ENCODE measurements at regions not wholly inside any gene's neighbourhood (a gene's known extent, or its start where the extent isn't known, plus 50 kb on each side); places are given as distances from the start of the nearest gene placed in this dataset.

GRCh38 chr1:221309723-221310122 is 430.5 kb downstream of the HLX start:
- DNase-seq: peak; percentile 44

GRCh38 chr1:221310180-221310579 is 430.9 kb downstream of the HLX start:
- peak; percentile 44 for DNase-seq

GRCh38 chr1:221315330-221315729 is 426.6 kb downstream of the DUSP10 start:
- DNase-seq: no peak

GRCh38 chr1:221316491-221317056 is 425.3 kb downstream of the DUSP10 start:
- no peak for DNase-seq

DNA sequence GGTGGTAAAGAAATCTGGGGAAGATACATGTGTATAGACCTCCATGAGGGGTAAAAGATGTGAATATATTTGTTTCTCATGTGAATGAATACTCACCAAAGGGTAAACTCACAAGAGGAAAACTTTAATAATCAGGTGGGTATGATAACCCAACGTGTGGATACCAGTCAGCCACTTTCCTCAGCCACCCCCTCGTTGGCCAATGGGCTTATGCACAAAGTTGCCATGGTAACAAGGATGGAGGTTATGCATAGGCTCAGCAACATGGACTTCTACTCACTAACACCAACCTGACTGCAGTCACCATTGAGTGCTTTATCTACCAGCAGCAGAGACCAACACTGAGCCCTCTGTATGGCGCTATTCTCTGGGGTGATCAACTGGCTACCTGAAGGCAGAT is 424.4 kb downstream of the DUSP10 start:
- no peak for DNase-seq

GRCh38 chr1:221327954-221328353 is 413.9 kb downstream of the DUSP10 start:
- peak; percentile 35 for DNase-seq

DNA sequence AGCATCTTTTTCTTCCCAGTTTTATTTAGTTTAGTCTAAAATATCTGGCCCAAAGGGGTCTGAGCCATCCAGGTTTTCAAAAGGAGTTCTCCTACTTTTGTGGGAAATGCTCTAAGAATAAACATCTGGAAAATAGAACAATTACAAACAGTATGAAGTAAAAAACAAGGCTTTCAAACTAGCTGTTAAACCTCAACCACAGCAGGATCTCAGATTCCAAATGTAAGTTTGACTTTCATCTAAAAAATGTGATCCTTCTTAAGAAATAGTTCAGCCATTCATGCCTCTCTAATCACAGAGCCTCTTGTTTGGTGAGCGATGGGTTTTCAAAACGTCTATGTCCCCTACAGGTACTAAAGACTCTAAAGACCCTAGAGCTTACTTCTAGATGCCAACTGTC is 413.5 kb downstream of the DUSP10 start:
- no peak for DNase-seq

DNA sequence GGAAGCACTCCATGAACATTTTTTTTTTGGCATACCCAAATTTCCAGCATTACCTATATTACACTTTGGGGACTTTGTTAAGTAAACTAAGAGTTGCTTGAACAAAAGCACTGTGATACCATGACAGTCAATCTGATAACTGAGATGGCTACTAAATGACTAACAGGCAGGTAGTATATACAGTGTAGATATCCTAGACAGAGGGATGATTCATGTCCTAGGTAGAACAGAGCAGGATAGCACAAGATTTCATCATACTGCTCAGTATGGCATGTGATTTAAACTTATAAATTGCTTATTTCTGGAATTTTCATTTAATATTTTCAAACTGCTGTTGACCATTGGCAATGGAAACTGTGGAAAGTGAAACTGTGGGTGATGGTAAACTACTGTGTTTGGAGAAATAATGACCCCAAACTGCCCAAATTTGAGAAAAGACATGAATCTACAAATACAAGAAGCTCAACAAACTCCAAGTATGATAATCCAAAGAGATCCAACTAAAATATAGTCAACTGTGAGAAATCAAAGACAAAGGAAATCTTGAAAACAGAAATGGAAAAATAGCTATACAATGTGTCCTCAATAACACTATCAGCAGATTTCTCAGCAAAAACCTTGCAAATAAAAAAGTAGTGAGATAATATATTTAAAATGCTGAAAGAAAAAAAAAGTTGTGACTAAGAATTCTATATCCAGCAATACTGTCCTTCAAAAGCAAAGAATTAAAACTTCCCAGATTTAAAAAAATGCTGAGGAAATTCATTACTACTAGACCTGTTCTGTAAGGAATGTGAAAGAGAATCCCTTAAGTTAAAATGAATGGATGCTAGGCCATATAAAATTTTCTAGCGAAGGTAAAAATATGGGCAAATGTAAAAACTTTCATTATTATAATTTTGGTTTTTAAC is 410.4 kb downstream of the DUSP10 start:
- no peak for DNase-seq

DNA sequence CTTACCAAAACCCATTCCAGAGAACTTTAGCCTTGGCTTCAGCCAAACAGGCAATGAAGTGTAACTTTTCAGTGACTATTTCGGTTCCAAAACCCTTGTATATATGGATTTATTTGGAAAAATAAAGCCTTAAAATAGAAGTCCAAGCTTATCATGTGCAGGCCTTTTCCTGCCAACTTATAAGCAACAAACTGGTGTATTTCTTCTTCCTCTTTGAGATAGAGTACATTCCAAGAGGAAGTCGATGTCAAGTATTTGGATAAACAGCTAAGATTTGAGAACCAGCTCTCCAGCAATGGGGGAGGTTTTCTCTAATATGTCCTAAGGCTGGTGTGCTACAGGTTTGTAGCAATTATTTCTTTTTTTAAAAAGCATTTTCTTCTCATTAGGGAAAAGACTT is 407.8 kb downstream of the DUSP10 start:
- DNase-seq: no peak

DNA sequence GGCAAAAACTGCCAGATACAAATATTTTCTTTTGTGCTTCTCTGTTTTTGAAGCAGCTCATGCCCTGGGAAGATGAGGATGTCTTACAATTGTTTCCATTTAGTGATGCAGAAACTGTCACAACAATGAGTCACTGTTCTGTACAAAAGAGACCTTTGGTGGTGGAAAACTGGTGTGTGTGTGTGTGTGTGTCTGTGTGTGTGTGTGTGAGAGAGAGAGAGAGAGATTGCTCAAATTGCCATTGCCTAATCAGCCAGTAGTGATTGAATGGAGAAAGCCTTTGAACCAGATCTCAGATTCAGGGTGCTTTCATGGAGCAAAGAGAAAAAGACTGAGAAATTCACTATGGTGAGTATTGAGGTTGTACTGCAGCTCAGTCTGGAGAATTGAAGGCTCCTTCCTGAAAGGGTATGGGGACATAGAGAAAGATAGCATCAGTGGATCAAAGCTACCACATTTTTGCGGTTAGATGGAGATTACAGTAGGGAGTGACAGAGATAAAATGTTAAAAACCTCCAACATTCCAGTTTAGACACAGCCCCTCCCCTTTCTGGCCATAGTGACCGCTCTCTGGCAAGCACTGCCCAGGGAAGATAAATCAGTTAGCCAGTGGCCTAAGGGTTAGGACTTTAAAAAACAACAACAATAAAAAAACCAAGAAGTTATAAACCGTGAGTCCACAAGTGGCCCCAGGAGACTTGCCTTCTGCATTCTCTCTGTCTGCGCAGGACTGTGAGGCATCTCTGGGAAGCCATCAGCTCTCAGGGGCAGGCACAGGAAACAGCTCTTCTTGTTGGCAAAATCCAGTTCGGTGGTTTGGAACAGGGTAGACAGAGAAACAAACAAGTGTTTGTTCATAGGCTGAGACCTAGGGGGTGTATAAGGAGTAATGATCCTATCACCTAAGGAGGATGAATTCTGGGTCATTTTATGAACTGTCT is 406.5 kb downstream of the DUSP10 start:
- DNase-seq: no peak

DNA sequence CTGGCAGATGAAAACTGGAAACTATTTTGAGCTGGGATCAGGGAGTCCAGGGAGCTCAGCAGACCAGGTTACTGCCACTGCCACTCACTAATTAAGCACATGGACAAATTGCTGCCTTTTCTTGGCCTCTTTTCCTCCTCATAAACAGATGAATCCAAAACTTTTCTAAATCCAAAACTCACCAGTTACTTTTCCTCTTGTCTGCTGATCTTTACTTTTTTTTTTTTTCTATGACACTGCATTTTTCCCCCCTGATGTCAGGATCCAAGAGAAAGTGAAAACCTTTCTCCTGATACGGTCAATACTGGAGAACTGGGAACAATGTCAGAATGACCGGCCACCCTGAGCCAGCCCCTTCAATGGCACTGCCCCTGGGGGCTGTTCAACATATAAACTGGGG is 405.8 kb downstream of the DUSP10 start:
- no peak for DNase-seq

GRCh38 chr1:221337106-221337505 is 404.8 kb downstream of the DUSP10 start:
- DNase-seq: no peak

- no peak for DNase-seq
These were observed 398.8 kb downstream of the DUSP10 start for GRCh38 chr1:221343136-221343535.

GRCh38 chr1:221343607-221344006 is 398.3 kb downstream of the DUSP10 start:
- no peak for DNase-seq

DNA sequence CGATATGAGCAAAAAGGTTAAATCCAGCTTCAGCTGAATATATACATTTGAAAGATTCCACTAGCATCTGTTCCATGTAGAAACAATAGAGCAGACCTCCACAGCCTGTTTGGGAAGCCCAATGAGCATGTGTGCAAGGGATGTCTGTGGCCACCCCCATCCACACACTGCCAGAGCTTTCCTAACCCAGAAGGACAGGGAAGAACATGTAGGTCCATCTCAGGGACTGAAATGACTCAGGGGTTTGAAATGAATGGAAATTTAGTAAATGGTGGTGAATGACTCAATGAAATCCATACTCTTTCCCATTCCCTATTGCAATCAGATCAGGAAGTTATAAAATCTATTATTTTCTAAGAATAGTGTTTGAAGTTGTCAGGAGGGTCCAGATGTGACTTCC is 397.2 kb downstream of the DUSP10 start:
- no peak for DNase-seq

DNA sequence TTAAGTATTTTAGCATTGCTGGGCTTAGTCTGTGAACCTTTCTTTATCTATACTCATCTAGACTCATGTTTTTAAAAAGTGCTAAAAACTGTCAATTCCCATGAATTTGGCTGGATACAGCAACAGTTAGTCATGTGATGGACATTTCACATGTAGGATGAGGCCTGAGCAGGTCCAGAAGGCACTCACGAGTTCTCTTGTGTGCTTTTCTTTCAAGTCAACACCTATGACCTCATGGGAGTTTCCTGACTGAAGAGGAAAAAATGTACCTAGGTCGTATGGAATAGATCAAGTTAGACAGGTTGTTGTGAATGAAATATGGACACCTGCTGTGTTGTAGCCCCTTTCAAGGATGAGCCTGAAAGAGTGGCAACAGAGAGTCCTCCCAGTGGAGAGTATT is 394.2 kb downstream of the DUSP10 start:
- no peak for DNase-seq

DNA sequence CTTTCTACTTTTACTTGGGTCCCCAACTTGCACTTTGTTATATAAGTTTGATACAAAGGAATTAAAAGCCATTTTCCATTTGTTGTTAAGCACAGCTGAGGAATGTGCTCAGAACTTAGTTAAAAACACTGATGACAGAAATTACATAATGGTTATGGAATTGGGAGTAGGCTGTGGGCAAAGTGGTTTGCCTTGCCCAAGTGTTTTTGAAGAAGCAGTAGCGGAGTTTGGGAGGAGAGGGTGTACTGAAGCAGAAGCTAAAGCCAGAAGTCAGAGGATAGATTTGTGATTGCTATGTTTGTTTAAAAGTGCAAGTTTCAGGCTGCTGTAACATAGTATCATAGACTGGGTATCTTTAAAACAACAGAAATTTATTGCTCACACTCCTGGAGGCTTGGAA is 391.8 kb downstream of the DUSP10 start:
- DNase-seq: no peak

GRCh38 chr1:221356693-221357092 is 385.2 kb downstream of the DUSP10 start:
- no peak for DNase-seq

DNA sequence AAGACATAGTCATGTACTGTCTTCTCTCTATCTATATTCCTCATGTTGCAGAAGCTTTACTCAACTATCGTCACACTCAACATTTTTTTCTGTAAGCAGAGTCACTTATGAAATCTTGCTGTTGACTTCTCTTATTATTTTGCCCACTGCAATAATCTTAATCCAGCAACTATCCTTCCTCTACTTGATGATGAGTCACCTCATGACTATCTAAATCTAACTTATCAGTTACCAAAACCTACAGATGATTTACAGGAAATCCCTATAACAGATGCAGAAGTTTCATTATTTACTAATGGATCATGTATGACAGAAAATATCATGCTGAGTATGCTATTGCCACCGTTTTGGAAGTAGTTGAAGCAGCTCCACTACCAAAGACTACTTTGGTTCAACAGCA is 378.9 kb downstream of the DUSP10 start:
- DNase-seq: no peak

DNA sequence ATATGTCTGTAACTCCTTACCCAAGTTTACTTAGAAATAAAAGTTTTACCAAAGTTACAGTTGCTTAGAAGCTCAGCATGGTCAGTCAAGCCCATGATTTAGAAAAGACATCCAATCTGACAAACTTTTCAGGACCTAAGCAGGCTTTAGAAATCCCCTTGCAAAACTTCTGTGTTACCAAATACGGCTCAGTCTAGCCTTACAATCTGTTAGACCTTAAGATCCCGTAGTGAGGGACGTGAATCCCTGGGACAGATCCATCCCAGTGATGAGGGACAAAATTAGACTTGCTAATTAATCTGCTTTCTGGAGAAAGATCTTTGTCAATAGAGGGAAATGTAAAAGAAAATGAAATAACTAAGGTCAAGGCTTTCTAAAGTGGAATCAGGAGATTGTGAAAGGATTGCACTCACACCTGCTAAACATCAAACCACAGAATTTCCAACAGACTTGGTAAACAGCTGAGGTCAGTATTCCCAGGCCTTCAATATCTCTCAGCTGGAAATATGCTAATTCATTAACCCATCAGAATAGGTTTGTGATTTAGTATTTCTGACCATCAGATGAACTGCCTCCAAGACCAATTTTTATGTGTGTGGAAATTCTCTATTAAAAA is 375.3 kb downstream of the DUSP10 start:
- DNase-seq: no peak

- DNase-seq: no peak
These were observed 370.2 kb downstream of the DUSP10 start for GRCh38 chr1:221371705-221372104.

- DNase-seq: no peak
These were observed 368.1 kb downstream of the DUSP10 start for GRCh38 chr1:221373795-221374194.

DNA sequence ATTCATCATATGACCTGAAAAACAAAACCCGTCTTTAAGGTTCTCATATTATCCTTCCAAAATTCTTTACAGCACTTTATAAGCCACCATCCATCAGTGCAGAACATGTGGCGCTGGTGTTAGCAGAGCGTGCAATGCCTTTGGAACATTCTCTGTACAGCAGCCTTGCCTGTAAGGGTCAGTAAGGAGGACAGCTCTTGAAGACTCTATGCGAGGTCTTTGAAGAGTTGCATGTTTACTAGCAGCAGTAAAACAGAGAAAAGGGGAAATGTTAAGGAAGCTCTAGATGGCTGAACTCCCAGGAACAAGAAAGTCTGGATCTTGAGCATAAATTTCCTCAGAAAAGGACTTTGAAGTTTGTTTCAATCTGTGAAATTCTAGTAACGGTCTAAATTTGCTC is 365.6 kb downstream of the DUSP10 start:
- no peak for DNase-seq

All from NCI-H2029 treated with DMSO at 0.1 percent for 48 hours (cell line).